MCF 10A (cell line): ENCODE measurements at regions not wholly inside any gene's neighbourhood (a gene's known extent, or its start where the extent isn't known, plus 50 kb on each side); places are given as distances from the start of the nearest gene placed in this dataset.

Experiments used
- BruUV-seq: library from RNA; stranded (reverse); fragments of 400-500 nt; replicated peaks from 2 replicates; lab custom pipeline; 2021; lab: Mats Ljungman, UMichigan
- CTCF ChIA-PET: fragments of 300-600 bp; sonication (Branson Sonifier 250); formaldehyde crosslinking; extraction: SDS; loops from one replicate; lab custom pipeline; 2021; ENCODE audit warnings: antibody characterized with exemption, inconsistent platforms; lab: Yijun Ruan, JAX
- POLR2A ChIA-PET: fragments of 300-600, 350-650 bp; sonication (Branson Sonifier 250); formaldehyde crosslinking; extraction: SDS; loops from one replicate; lab custom pipeline; 2020; ENCODE audit warnings: antibody characterized with exemption, inconsistent platforms; lab: Yijun Ruan, JAX
- DNase-seq: peaks from one replicate; pipeline ENCODE4 v3.0.0-alpha.2; 2018; ENCODE audit not compliant: unreplicated experiment
- H3K27ac Mint-ChIP-seq: one replicate; pipeline ENCODE4 v1.8.0; 2022; ENCODE audit warnings: mild to moderate bottlenecking, low read depth, mixed read lengths; ENCODE audit not compliant: unreplicated experiment
- H3K27me3 Mint-ChIP-seq: one replicate; pipeline ENCODE4 v1.8.0; 2022; ENCODE audit warnings: mixed read lengths; ENCODE audit not compliant: insufficient read depth, unreplicated experiment
- H3K36me3 Mint-ChIP-seq: one replicate; pipeline ENCODE4 v1.8.0; 2022; ENCODE audit warnings: mild to moderate bottlenecking, moderate library complexity, mixed read lengths; ENCODE audit not compliant: insufficient read depth, unreplicated experiment
- H3K4me1 Mint-ChIP-seq: one replicate; pipeline ENCODE4 v1.8.0; 2022; ENCODE audit warnings: mixed read lengths; ENCODE audit not compliant: insufficient read depth, unreplicated experiment
- H3K4me3 Mint-ChIP-seq: one replicate; pipeline ENCODE4 v1.8.0; 2022; ENCODE audit warnings: mild to moderate bottlenecking, moderate library complexity, mixed read lengths; ENCODE audit not compliant: unreplicated experiment
- H3K9me3 Mint-ChIP-seq: one replicate; pipeline ENCODE4 v1.8.0; 2022; ENCODE audit warnings: mixed read lengths; ENCODE audit not compliant: unreplicated experiment
- intact Hi-C: fragments of 100-400 bp; cut with micrococcal nuclease; formaldehyde crosslinking; loops from 2 replicates; pipeline ENCODE4 v1.14.1; 2022
- TF ChIP-seq, protein P1 (sequence below): fragments of 200-600 bp; IDR thresholded peaks from one replicate; pipeline ENCODE4 v1.8.0; 2022; ENCODE audit warnings: antibody characterized with exemption, mild to moderate bottlenecking; ENCODE audit not compliant: unreplicated experiment

DNA sequence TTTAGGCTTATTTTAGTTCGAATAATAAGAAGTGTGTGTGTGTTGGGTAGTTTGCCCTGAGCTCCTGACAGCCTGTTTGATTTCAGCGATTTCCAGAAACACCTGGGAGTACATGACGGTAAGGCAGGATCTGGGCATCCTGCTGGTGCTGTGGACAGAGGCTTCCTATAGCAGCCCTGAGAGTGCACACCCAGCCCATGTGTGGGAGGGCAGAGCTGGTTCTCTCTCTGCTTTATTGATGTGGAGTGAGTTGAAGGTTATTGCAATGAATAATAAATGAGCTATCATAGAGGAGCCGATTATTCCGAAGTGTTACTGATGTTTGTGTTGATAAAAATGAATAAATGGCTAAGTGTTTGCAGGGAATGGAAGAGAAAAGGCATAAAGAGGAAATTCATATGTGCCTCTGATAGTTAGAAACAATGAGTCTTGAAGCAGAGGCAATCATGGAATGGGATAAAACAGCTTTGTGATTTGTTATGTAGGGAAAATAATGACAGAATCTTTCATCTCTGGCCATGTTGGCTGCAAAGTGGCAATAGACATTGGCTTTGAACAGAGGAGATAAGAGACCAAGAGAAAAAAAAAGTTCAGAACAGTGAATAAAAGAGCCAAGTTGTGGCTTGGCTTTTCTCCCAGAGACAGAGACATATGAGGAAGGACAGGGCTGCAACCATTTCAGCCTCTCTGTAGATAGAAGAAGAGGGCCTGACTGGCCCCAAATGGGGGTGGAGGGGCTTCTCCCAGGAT, 166.2 kb upstream of the CHD6 start:
- BruUV-seq = no TSS peak
- intact Hi-C loops = no loop called here
- Mint-ChIP-seq H3K36me3 (no peaks in the 10 kb centered on the region), H3K27me3 (no peaks in the 10 kb centered on the region), H3K4me1 (no peaks in the 10 kb centered on the region), H3K9me3 (peaks cover 23% of the 10 kb centered on the region), H3K4me3 (no peak overlapping the region), H3K27ac (no peak overlapping the region)
- DNase-seq = no peak
- ChIA-PET POLR2A (interaction anchor here (0.6 kb wide), 1 partner anchor 27 kb away, joined by 3 read pairs; no protein-coding TSS in a partner anchor), CTCF (interaction anchor here (0.6 to 1.5 kb wide), 7 partner anchors 8 to 1234 kb away, joined by 3 to 8 read pairs (median 4); no protein-coding TSS in a partner anchor)
- TF ChIP-seq, protein P1, sequence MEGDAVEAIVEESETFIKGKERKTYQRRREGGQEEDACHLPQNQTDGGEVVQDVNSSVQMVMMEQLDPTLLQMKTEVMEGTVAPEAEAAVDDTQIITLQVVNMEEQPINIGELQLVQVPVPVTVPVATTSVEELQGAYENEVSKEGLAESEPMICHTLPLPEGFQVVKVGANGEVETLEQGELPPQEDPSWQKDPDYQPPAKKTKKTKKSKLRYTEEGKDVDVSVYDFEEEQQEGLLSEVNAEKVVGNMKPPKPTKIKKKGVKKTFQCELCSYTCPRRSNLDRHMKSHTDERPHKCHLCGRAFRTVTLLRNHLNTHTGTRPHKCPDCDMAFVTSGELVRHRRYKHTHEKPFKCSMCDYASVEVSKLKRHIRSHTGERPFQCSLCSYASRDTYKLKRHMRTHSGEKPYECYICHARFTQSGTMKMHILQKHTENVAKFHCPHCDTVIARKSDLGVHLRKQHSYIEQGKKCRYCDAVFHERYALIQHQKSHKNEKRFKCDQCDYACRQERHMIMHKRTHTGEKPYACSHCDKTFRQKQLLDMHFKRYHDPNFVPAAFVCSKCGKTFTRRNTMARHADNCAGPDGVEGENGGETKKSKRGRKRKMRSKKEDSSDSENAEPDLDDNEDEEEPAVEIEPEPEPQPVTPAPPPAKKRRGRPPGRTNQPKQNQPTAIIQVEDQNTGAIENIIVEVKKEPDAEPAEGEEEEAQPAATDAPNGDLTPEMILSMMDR = no peak

DNA sequence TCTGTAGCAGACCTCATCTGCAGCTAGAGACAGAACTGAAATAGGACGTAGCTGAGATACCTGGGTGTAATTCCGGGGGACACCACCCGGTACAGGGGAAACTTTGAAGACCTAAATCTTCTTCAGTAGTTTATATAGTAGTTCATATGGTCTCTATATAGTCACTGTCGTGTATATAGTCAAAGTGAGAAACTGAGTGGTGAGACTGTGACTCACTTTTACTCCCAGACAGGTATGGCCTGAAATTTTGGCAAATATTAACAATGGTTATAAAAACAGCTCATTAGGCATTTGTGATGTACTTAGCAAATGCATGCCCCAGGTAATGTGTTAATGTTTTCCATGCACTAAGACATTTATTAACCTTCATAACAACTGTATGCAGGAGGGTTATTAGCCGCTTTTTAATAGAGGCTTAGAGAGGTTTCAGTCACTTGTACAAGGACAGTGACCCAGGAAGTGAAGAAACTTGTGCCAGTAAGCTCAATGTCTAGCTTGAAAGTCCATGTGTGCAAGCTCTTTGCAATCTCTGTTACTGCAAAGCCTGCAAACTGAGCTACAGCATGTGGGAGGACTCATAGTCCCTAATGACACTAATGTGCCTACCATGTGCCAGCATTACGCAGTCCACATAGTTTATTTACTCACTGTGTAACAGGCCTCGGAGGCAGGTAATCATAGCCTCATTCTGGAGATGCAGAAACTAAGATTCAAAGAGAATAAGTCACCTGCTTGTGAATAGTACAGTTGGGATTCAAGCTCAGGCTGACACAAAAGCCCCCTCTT, 165.4 kb upstream of the CHD6 start:
- no peaks in the 10 kb centered on the region for H3K4me1 Mint-ChIP-seq
- CTCF ChIA-PET = interaction anchor here (0.7 to 1.5 kb wide), 4 partner anchors 45 to 1233 kb away, joined by 3 to 8 read pairs (median 4); no protein-coding TSS in a partner anchor
- TF ChIP-seq, protein P1 = no peak
- intact Hi-C loops = no loop called here
- no peaks in the 10 kb centered on the region for H3K27me3 Mint-ChIP-seq
- H3K4me3 Mint-ChIP-seq = no peak overlapping the region
- no peak for DNase-seq
- no peak overlapping the region for H3K27ac Mint-ChIP-seq
- H3K9me3 Mint-ChIP-seq = peaks cover 22% of the 10 kb centered on the region
- H3K36me3 Mint-ChIP-seq = no peaks in the 10 kb centered on the region
- POLR2A ChIA-PET = interaction anchor here (0.6 kb wide), 1 partner anchor 28 kb away, joined by 3 read pairs; no protein-coding TSS in a partner anchor
- no TSS peak for BruUV-seq

DNA sequence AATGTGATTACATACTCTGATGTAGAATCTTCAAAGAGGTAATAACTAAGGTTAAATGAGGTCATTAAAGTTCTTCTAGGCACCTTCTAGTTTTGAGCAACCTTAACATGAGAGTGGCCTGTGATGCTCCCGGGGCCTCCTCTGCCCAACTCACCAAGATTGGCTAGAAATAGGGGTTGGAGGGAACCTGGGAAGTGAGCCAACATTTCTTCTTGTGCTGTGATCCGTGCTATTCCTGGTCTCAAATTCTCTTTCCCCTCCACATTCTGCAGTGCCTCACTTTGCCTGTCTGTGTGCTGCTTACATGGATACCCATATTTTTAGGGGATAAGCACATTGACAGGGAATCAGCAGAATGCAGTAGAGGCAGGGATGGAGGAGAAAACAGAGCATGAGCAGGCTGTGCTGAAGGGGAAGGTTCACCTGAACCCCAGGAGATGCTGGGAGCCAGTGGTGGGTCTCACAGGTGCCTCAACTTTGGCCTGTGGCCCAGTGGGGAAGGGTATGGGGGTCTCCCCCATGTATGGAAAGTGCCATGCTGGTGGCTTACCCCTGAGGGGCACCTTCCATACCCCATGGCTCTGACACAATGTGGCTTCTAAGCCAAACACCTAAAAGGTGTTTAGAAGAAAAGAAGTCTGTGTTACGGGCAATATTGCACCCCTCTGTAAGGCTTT, 164.7 kb upstream of the CHD6 start:
- Mint-ChIP-seq H3K4me3 (no peak overlapping the region), H3K27me3 (no peaks in the 10 kb centered on the region), H3K4me1 (no peaks in the 10 kb centered on the region), H3K36me3 (no peaks in the 10 kb centered on the region), H3K9me3 (peaks cover 25% of the 10 kb centered on the region), H3K27ac (no peak overlapping the region)
- intact Hi-C loops = no loop called here
- POLR2A ChIA-PET = no interaction called here
- no peak for DNase-seq
- no TSS peak for BruUV-seq
- TF ChIP-seq, protein P1 = no peak
- CTCF ChIA-PET = no interaction called here

DNA sequence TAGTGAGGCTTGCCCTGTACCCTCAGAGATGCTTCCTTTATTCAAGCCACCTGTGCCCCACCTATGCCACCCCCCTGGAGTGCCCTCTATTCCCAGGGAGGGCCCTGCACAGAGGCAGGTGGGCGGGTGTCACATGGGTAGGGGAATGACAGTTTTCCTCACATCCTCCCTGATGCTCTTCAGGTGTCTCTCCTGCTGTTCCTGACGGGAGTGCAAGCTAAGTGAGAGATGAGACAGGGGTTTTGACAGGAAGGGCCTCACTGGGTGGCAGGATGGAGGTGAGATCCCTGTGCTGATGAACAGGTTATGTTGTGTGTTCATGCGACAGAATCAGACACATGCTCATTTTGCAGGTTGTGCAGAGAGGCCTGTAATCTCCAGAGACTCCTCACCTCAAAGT, 164.1 kb upstream of the CHD6 start:
- no peak overlapping the region for H3K4me3 Mint-ChIP-seq
- BruUV-seq = no TSS peak

More for the DNA sequence above, 164.1 kb upstream of the CHD6 start:
- H3K27ac Mint-ChIP-seq = no peak overlapping the region
- DNase-seq = no peak
- no peaks in the 10 kb centered on the region for H3K27me3 Mint-ChIP-seq
- no peaks in the 10 kb centered on the region for H3K4me1 Mint-ChIP-seq
- peaks cover 25% of the 10 kb centered on the region for H3K9me3 Mint-ChIP-seq
- TF ChIP-seq, protein P1 = no peak
- CTCF ChIA-PET = no interaction called here
- POLR2A ChIA-PET = no interaction called here
- H3K36me3 Mint-ChIP-seq = no peaks in the 10 kb centered on the region
- intact Hi-C loops = no loop called here
